ENCODE measurements at regions not wholly inside any gene's neighbourhood (a gene's known extent, or its start where the extent isn't known, plus 50 kb on each side); places are given as distances from the start of the nearest gene placed in this dataset.

GRCh38 chr7:34421526-34421925 lies 236.5 kb upstream of the NPSR1 start (continued):
- TF ChIP-seq REST (IDR thresholded peaks at IDR 0.05; ENCODE audit: low read depth) (no peak), TCF7L2 (IDR thresholded peaks at IDR 0.05; ENCODE audit: borderline replicate concordance, extremely low read depth, insufficient read depth, insufficient read length) (no peak), CEBPB (IDR thresholded peaks at IDR 0.05; ENCODE audit: low read depth) (no peak)

DNA sequence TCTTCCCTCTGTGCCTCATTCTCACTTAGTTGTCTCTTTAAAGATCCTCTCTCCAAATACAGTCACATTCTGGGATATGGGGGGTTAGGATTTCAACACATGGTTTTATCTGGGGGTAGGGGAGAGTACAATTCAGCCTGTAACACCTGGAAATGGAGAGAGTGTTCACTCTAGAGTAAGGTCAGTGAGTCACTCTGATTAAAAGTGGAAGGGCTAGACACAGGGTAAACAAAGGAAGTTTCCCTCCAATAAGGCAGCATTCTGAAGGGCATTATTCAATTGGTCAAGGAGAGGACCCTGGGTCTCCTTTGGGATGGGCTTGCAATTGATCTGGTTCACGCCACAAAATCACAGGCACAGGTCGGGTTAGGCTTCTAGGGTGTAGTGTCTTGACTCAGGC lies 232.8 kb upstream of the NPSR1 start:
- ChIA-PET POLR2A (no interaction called here), CTCF (interaction anchor here (1.7 kb wide), 1 partner anchor 104 kb away, joined by 3 read pairs; no protein-coding TSS in a partner anchor), RAD21 (ENCODE audit: low non-redundant PET in 1 of 2, low total read pairs in 2 of 2, uncharacterized antibody in 2 of 2, unreplicated experiment in 2 of 2) (no interaction called here)
- H3K4me2 ChIP-seq (ENCODE audit: low read length) = no peak overlapping the region
- H3K4me3 ChIP-seq (replicated peaks in 1 of 2; ENCODE audit: low read depth in 1 of 2, low read length in 2 of 2) = no peak overlapping the region
- no peaks in the 10 kb centered on the region for H3K27me3 ChIP-seq (ENCODE audit: insufficient read depth, low read length)
- no peak overlapping the region for H2AFZ ChIP-seq (ENCODE audit: low read depth, low read length, poor library complexity, severe bottlenecking)
- intact Hi-C loops (cut with micrococcal nuclease) = no loop called here
- H4K20me1 ChIP-seq (ENCODE audit: insufficient read depth) = no peaks in the 10 kb centered on the region
- no peaks in the 10 kb centered on the region for H3K79me2 ChIP-seq (ENCODE audit: insufficient read depth, low read length)
- H3K9me2 ChIP-seq (ENCODE audit: insufficient read depth) = no peaks in the 10 kb centered on the region
- DNase-seq (ENCODE audit: low read depth, low spot score) = no peak
- H3K9ac ChIP-seq (ENCODE audit: low read length) = no peak overlapping the region
- no peak for TF ChIP-seq RAD21 (IDR thresholded peaks at IDR 0.05; ENCODE audit: low read depth)
- TF ChIP-seq SRF (IDR thresholded peaks at IDR 0.05; ENCODE audit: low read depth) = no peak
- no peak for TF ChIP-seq ELF1 (IDR thresholded peaks at IDR 0.05; ENCODE audit: borderline replicate concordance, low read depth)
- no peak for TF ChIP-seq EZH2 (IDR thresholded peaks at IDR 0.05)
- TF ChIP-seq SP1 (IDR thresholded peaks at IDR 0.05; ENCODE audit: low read depth) = no peak
- no peak for TF ChIP-seq JUND (IDR thresholded peaks at IDR 0.05)
- no peak for TF ChIP-seq REST (IDR thresholded peaks at IDR 0.05; ENCODE audit: low read depth)
- no peak for TF ChIP-seq EZH2phosphoT487 (IDR thresholded peaks at IDR 0.05; ENCODE audit: borderline replicate concordance)
- TF ChIP-seq ZNF274 (IDR thresholded peaks at IDR 0.05; ENCODE audit: low read depth, low read length) = no peak
- TF ChIP-seq EGR1 (IDR thresholded peaks at IDR 0.05; ENCODE audit: low read depth) = no peak
- TF ChIP-seq ATF3 (IDR thresholded peaks at IDR 0.05) = no peak
- TF ChIP-seq ZFX (IDR thresholded peaks at IDR 0.05) = no peak
- no peak for TF ChIP-seq CBX3 (IDR thresholded peaks at IDR 0.05; ENCODE audit: low read depth)
- H3K27ac ChIP-seq (ENCODE audit: low read depth, low read length) = no peak overlapping the region
- no TSS peak for BruUV-seq (replicated peaks)
- no peak for ATAC-seq
- H3K9me3 ChIP-seq (ENCODE audit: control insufficient read depth in 1 of 2, insufficient read depth in 1 of 2, low read depth in 1 of 2, low read length in 2 of 2) = no peaks in the 10 kb centered on the region
- no peaks in the 10 kb centered on the region for H3K36me3 ChIP-seq (ENCODE audit: control insufficient read depth in 1 of 2, insufficient read depth in 2 of 2, low read length in 2 of 2)
- no peaks in the 10 kb centered on the region for H3K4me1 ChIP-seq (ENCODE audit: control insufficient read depth in 1 of 2, insufficient read depth in 2 of 2, low read length in 2 of 2)
